ENCODE measurements at regions not wholly inside any gene's neighbourhood (a gene's known extent, or its start where the extent isn't known, plus 50 kb on each side); places are given as distances from the start of the nearest gene placed in this dataset.

DNA sequence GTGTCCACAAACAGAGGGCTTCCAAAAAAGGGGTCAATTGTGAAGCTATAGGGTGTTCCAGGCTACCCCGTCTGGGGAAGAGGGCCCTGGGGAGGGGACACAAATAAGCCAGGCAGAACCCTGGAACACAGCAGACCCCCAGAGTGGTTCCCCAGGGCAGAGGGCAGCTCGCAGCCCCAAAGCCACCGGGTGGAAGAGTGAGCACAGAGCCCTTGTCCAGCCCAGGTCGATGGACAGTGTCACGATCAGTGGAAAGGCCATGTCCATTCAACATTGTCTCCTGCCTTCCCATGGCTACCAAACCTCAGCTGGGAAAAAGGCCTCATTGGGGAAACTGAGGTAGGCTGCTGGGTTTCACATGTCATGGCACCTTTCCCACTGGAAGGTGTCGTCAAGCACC is 131.4 kb downstream of the DICER1 start:
- Histone ChIP-seq H3K9me3 (no peaks in the 10 kb centered on the region), H3K4me1 (no peaks in the 10 kb centered on the region), H3K36me3 (no peaks in the 10 kb centered on the region), H3K4me3 (no peak overlapping the region), H3K27ac (no peak overlapping the region), H3K27me3 (no peaks in the 10 kb centered on the region)
- DNase-seq: peak in 1 of 6 donors; percentile 20
- FAIRE-seq: no peak
- TF ChIP-seq, protein P1, sequence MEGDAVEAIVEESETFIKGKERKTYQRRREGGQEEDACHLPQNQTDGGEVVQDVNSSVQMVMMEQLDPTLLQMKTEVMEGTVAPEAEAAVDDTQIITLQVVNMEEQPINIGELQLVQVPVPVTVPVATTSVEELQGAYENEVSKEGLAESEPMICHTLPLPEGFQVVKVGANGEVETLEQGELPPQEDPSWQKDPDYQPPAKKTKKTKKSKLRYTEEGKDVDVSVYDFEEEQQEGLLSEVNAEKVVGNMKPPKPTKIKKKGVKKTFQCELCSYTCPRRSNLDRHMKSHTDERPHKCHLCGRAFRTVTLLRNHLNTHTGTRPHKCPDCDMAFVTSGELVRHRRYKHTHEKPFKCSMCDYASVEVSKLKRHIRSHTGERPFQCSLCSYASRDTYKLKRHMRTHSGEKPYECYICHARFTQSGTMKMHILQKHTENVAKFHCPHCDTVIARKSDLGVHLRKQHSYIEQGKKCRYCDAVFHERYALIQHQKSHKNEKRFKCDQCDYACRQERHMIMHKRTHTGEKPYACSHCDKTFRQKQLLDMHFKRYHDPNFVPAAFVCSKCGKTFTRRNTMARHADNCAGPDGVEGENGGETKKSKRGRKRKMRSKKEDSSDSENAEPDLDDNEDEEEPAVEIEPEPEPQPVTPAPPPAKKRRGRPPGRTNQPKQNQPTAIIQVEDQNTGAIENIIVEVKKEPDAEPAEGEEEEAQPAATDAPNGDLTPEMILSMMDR (IDR thresholded peaks at IDR 0.05): no peak
- no peak for ATAC-seq
- 81 to 90% methylated on average over 6 of the region's 6 CpGs for WGBS, 2 donors
- intact Hi-C loops (cut with DNase I): no loop called here

DNA sequence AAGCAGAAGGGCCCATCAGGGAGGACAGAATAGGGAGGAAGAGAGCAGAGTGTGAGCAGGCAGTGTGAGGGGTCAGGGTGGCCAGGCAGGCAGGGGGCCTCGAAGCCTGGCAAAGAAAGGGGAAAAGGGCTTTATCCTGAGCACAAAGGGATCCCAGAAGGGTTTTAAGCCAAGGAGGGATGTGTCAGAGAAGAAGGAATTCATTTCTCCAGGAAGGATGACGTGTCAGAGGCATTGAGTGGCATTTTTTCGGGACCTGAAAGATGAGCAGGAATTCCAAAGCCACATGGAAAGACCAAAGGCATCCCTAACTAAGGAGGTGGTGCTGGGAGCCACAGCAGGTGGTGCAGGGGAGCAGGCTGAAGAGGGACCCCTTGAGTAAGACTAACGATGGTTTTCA is 132.1 kb downstream of the DICER1 start:
- Histone ChIP-seq H3K27ac (no peak overlapping the region), H3K27me3 (no peaks in the 10 kb centered on the region), H3K4me1 (no peaks in the 10 kb centered on the region), H3K36me3 (no peaks in the 10 kb centered on the region), H3K9me3 (no peaks in the 10 kb centered on the region), H3K4me3 (no peak overlapping the region)
- 60 to 61% methylated on average over 4 of the region's 4 CpGs for WGBS, 2 donors
- TF ChIP-seq, protein P1 (IDR thresholded peaks at IDR 0.05): no peak
- intact Hi-C loops (cut with DNase I): no loop called here
- no peak for FAIRE-seq
- ATAC-seq: no peak
- no peak for DNase-seq

DNA sequence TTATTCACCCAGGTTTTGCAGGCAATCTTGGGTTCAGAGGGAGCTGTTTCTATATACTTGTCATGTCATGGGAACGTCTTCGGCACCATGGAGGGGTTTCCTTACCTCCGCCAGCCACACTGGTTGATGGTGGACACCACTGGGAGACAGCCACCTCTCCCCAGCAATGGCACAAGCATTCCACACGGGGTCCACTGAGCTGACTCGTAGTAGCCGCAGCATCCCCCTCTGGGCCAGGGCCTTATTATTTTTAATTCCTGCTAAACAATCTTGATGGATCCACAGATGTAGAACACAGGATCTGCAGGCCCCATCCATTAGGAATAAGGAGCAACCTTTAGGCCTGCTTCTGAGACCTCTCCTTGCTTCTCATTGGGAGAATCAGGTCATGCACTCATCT is 132.9 kb downstream of the DICER1 start:
- FAIRE-seq: no peak
- H3K27ac ChIP-seq: no peak overlapping the region
- H3K4me3 ChIP-seq: no peak overlapping the region
- peak in 1 of 6 donors; percentile 10 for DNase-seq
- intact Hi-C loops (cut with DNase I): no loop called here
- no peaks in the 10 kb centered on the region for H3K27me3 ChIP-seq
- H3K4me1 ChIP-seq: no peaks in the 10 kb centered on the region
- ATAC-seq: no peak
- no peaks in the 10 kb centered on the region for H3K9me3 ChIP-seq
- no peaks in the 10 kb centered on the region for H3K36me3 ChIP-seq
- 73 to 86% methylated on average over 6 of the region's 6 CpGs for WGBS, 2 donors
- TF ChIP-seq, protein P1 (IDR thresholded peaks at IDR 0.05): no peak

DNA sequence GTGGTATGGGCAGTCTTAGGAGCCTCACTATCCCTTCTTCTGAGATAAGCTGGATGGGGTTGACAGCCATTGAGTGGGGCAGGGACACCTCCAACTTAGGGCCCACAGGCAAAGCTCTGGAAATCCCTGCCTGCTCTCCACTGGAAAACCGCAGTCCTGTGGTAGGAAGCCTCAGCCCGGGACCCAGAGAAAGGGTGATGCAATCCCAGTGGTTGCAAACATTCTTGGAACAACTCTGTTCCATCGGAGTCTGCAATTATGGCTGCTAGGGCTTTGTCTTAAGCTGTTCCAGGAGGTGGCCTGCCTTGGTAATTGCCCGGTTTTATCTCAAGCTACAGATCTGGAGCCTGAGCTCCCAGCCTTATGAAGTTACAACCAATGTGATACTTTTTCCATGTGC is 133.4 kb downstream of the DICER1 start:
- Histone ChIP-seq H3K4me1 (no peaks in the 10 kb centered on the region), H3K4me3 (no peak overlapping the region), H3K36me3 (no peaks in the 10 kb centered on the region), H3K27me3 (no peaks in the 10 kb centered on the region), H3K27ac (no peak overlapping the region), H3K9me3 (no peaks in the 10 kb centered on the region)
- FAIRE-seq: no peak
- DNase-seq: peak in 1 of 6 donors; percentile 15
- ATAC-seq: peak in 1 of 4 donors; percentile 41
- intact Hi-C loops (cut with DNase I): no loop called here
- TF ChIP-seq, protein P1 (IDR thresholded peaks at IDR 0.05): no peak
- WGBS, 2 donors: 78 to 91% methylated on average over 4 of the region's 4 CpGs

DNA sequence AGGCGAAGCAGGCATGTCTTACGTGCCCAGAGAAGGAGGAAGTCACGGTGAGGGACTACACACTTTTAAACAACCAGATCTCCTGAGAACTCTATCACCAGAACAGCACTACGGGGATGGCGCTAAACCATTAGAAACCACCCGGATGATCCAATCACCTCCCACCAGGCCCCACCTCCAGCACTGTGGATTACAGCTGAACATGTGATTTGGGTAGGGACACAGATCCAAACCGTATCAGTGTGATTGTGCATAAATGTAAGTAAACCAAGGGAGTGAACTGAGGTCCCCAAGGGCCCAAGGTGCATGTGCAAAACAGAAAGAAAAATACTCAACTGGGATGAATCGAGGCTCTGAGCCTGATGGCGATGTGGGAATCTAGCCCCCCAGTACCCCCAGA is 134.2 kb downstream of the DICER1 start:
- Histone ChIP-seq H3K9me3 (no peaks in the 10 kb centered on the region), H3K4me1 (no peaks in the 10 kb centered on the region), H3K4me3 (no peak overlapping the region), H3K36me3 (no peaks in the 10 kb centered on the region), H3K27me3 (no peaks in the 10 kb centered on the region), H3K27ac (no peak overlapping the region)
- intact Hi-C loops (cut with DNase I): no loop called here
- TF ChIP-seq, protein P1 (IDR thresholded peaks at IDR 0.05): no peak
- FAIRE-seq (no peak), DNase-seq (no peak), ATAC-seq (no peak)
- 87 to 88% methylated on average over 9 of the region's 9 CpGs for WGBS, 2 donors
